Lung (tissue), 11 donors: ENCODE measurements at regions not wholly inside any gene's neighbourhood (a gene's known extent, or its start where the extent isn't known, plus 50 kb on each side); places are given as distances from the start of the nearest gene placed in this dataset.

Experiments used
- ATAC-seq: fragments of 200-7000 bp; cut with Tn5 transposase; one replicate; pipeline ENCODE4 v1.9.1; 2020; ENCODE audit warnings: moderate number of reproducible peaks; ENCODE audit not compliant: insufficient read depth, low FRiP score
- DNase-seq, 3 donors: peaks; one replicate each; pipeline ENCODE4 v3.0.0-alpha.2; 2013 to 2017
- H3K27ac ChIP-seq, 2 donors: one replicate each; pipeline ENCODE4 v1.5.1; 2013; ENCODE audit warnings: mild to moderate bottlenecking in 2 of 2, moderate library complexity in 2 of 2, control low read depth in 1 of 2, inconsistent platforms in 1 of 2, low read depth in 1 of 2, low read length in 1 of 2
- H3K27me3 ChIP-seq, 3 donors: one replicate each; pipeline ENCODE4 v1.5.1; 2013; ENCODE audit warnings: low read length in 2 of 3; ENCODE audit not compliant: control insufficient read depth in 3 of 3, insufficient read depth in 3 of 3
- H3K36me3 ChIP-seq, 4 donors: one replicate each; pipeline ENCODE4 v1.5.1; 2013; ENCODE audit warnings: low read length in 4 of 4, mild to moderate bottlenecking in 1 of 4, moderate library complexity in 1 of 4; ENCODE audit not compliant: control insufficient read depth in 4 of 4, insufficient read depth in 4 of 4
- H3K4me1 ChIP-seq, 5 donors: one replicate each; pipeline ENCODE4 v1.5.1; 2013; ENCODE audit warnings: low read length in 5 of 5, mild to moderate bottlenecking in 2 of 5, moderate library complexity in 1 of 5; ENCODE audit not compliant: control insufficient read depth in 5 of 5, insufficient read depth in 5 of 5
- H3K4me3 ChIP-seq: one replicate; pipeline ENCODE4 v1.5.1; 2013; ENCODE audit warnings: mild to moderate bottlenecking, control low read depth, moderate library complexity
- H3K9ac ChIP-seq, 2 donors: one replicate each; pipeline ENCODE4 v1.5.1; 2013; ENCODE audit warnings: low read length in 2 of 2, control low read depth in 1 of 2; ENCODE audit not compliant: insufficient read depth in 1 of 2
- H3K9me3 ChIP-seq, 4 donors: one replicate each; pipeline ENCODE4 v1.5.1; 2013; ENCODE audit warnings: low read length in 3 of 4, mild to moderate bottlenecking in 1 of 4, moderate library complexity in 1 of 4; ENCODE audit not compliant: control insufficient read depth in 4 of 4, insufficient read depth in 3 of 4
- CTCF ChIP-seq: IDR thresholded peaks from 2 replicates; pipeline ENCODE4 v1.5.1; 2012; ENCODE audit warnings: mild to moderate bottlenecking; ENCODE audit errors: control extremely low read depth, extremely low read depth
- WGBS, 2 donors: extraction: QIAGEN DNeasy Blood & Tissue Kit; methylation state at CpG; one replicate each; pipeline ENCODE4 v1.1.7; 2013; 5-methylcytosine and 5-hydroxymethylcytosine counted together
- donor health status: control.
- donor health status: control.
- donor health status: Bipolar disorder and iron deficiency.
- donor health status: healthy.
- donor health status: DM: yes; HTN: yes; CAD: no.

DNA sequence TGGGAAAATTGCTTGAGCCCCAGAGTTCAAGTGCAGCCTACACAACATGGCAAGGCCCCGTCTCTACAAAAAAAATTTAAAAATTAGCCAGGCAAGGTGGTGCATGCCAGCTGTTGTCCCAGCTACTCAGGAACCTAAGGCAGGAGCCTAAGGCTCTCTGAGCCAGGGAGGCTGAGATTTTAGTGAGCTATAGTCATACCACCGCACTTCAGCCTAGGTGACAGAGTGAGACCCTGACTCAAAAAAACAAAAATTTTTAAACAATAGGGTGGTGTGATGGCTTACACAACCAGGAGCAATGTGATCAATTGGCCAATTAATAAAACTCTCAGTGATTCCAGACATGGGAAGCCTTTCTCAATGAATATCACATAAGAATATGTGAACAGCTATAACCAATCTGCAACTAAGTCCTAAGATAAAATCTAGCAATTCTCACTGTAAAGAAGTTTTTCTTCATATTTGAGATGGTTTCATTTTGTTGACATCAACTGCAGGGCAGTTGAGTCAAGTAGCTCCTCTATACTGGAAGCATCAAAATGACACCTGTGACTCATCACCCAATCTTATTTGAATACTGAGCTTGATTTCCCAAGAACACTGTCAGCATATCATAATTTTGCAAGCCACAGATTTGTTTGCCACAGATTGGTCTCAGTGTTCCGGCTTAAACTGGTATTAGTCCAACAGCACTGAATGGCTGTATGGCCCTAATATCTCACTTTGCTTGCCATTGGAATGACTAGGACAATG is 169.0 kb upstream of the GJE1 start:
- DNase-seq (no peak), ATAC-seq (no peak)
- H3K9me3 ChIP-seq = no peaks in the 10 kb centered on the region
- no peak for TF ChIP-seq CTCF
- WGBS, 2 donors = 86 to 93% methylated on average over 3 of the region's 3 CpGs
- no peaks in the 10 kb centered on the region for H3K36me3 ChIP-seq
- no peak overlapping the region for H3K9ac ChIP-seq
- H3K4me3 ChIP-seq = no peak overlapping the region
- H3K27me3 ChIP-seq = no peaks in the 10 kb centered on the region
- H3K4me1 ChIP-seq = no peaks in the 10 kb centered on the region
- H3K27ac ChIP-seq = no peak overlapping the region

- ATAC-seq (no peak), DNase-seq (no peak)
- no peak for TF ChIP-seq CTCF
- no peak overlapping the region for H3K27ac ChIP-seq
- peaks cover 0 to 5% (median 4%) of the 10 kb centered on the region in 4 donors for H3K9me3 ChIP-seq
- H3K4me1 ChIP-seq = no peaks in the 10 kb centered on the region
- no peak overlapping the region for H3K9ac ChIP-seq
- H3K4me3 ChIP-seq = no peak overlapping the region
- H3K27me3 ChIP-seq = no peaks in the 10 kb centered on the region
- no peaks in the 10 kb centered on the region for H3K36me3 ChIP-seq
- WGBS, 2 donors = 61 to 70% methylated on average over 4 of the region's 4 CpGs
Observed at GRCh38 chr6:141957271-141957670, 175.5 kb upstream of the GJE1 start.

GRCh38 chr6:141956868-141957267 is 175.9 kb upstream of the GJE1 start:
- Histone ChIP-seq H3K36me3 (no peaks in the 10 kb centered on the region), H3K4me1 (no peaks in the 10 kb centered on the region), H3K9me3 (peaks cover 0 to 7% (median 4%) of the 10 kb centered on the region in 4 donors), H3K27ac (no peak overlapping the region), H3K9ac (no peak overlapping the region), H3K27me3 (no peaks in the 10 kb centered on the region), H3K4me3 (no peak overlapping the region)
- DNase-seq (no peak), ATAC-seq (no peak)
- no peak for TF ChIP-seq CTCF
- WGBS, 2 donors = 41 to 52% methylated on average over 1 of the region's 1 CpG
